ENCODE measurements at regions not wholly inside any gene's neighbourhood (a gene's known extent, or its start where the extent isn't known, plus 50 kb on each side); places are given as distances from the start of the nearest gene placed in this dataset.

GRCh38 chr1:68623700-68624099 is 126.8 kb upstream of the DEPDC1 start:
- no peaks in the 10 kb centered on the region for H3K36me3 ChIP-seq (ENCODE audit: insufficient read depth, low read length)
- POLR2A ChIA-PET (ENCODE audit: partially characterized antibody), result no interaction called here
- no peaks in the 10 kb centered on the region for H3K27me3 ChIP-seq (ENCODE audit: insufficient read depth, low read length)
- Mint-ChIP-seq H3K27me3 (no peaks in the 10 kb centered on the region), H3K27ac (no peak overlapping the region), H3K4me3 (no peak overlapping the region), H3K9me3 (peaks cover 0 to 22% (median 12%) of the 10 kb centered on the region in 8 donors), H3K36me3 (no peaks in the 10 kb centered on the region), H3K4me1 (no peaks in the 10 kb centered on the region)
- no peak for DNase-seq
- CTCF ChIA-PET (ENCODE audit: partially characterized antibody), result no interaction called here
- H3K4me3 ChIP-seq (ENCODE audit: low read length in 2 of 2), result no peak overlapping the region
- H3K27ac ChIP-seq (ENCODE audit: low read depth, low read length), result no peak overlapping the region
- no peaks in the 10 kb centered on the region for H3K9me3 ChIP-seq (ENCODE audit: control insufficient read depth in 1 of 2, low read length in 2 of 2)
- H3K4me1 ChIP-seq (ENCODE audit: insufficient read depth, low read length), result no peaks in the 10 kb centered on the region
- intact Hi-C loops (cut with micrococcal nuclease), result no loop called here

DNA sequence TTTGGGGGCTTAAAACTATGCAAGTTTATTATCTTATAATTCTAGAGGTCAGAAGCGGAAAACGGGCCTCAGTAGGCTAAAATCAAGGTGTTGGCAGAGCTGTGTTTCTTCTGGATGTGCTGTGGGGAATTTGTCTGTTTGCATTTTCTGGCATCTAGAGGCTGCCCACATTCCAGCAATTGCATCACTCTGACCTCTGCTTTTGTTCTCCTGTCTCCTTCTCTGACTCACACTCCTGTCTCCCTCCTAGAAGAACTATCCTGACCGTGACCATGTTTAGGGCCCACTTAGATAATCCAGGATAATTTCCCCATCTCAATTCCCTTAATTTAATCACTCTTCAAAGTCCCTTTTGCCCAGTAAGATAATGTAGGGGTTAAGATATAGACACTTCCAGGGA is 127.4 kb upstream of the DEPDC1 start:
- H3K27me3 Mint-ChIP-seq, result no peaks in the 10 kb centered on the region
- no peaks in the 10 kb centered on the region for H3K9me3 ChIP-seq (ENCODE audit: control insufficient read depth in 1 of 2, low read length in 2 of 2)
- no peaks in the 10 kb centered on the region for H3K4me1 ChIP-seq (ENCODE audit: insufficient read depth, low read length)
- no peak overlapping the region for H3K27ac Mint-ChIP-seq
- no peaks in the 10 kb centered on the region for H3K36me3 ChIP-seq (ENCODE audit: insufficient read depth, low read length)
- no peak overlapping the region for H3K4me3 Mint-ChIP-seq
- H3K27ac ChIP-seq (ENCODE audit: low read depth, low read length), result no peak overlapping the region
- ChIA-PET POLR2A (ENCODE audit: partially characterized antibody) (no interaction called here), CTCF (ENCODE audit: partially characterized antibody) (no interaction called here)
- no peaks in the 10 kb centered on the region for H3K4me1 Mint-ChIP-seq
- no peaks in the 10 kb centered on the region for H3K27me3 ChIP-seq (ENCODE audit: insufficient read depth, low read length)
- no peaks in the 10 kb centered on the region for H3K36me3 Mint-ChIP-seq
- H3K9me3 Mint-ChIP-seq, result peaks cover 0 to 19% (median 10%) of the 10 kb centered on the region in 8 donors
- no peak overlapping the region for H3K4me3 ChIP-seq (ENCODE audit: low read length in 2 of 2)
- intact Hi-C loops (cut with micrococcal nuclease), result no loop called here
- no peak for DNase-seq

DNA sequence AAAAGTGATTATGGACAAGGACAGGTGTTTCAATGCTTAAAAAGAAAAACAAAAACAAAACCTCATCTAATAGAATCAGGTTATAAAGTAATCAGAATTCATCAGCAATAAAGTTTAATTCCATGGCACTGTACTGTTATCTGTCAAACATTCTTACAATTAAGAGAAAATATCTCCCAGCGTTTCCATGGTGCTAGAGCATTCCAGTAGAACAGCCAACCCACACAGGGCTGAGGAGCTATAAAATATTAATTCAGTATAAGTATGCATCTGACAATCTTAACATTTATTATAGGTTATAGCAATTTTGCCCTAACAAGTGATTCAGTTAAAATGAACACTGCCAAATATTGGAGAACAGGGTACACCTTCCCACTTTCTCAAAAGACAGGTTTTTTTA is 128.7 kb upstream of the DEPDC1 start:
- H3K27ac Mint-ChIP-seq, result no peak overlapping the region
- CTCF ChIA-PET (ENCODE audit: partially characterized antibody), result interaction anchor here (1.2 kb wide), 1 partner anchor 10 kb away, joined by 3 read pairs; no protein-coding TSS in a partner anchor
- Histone ChIP-seq H3K4me3 (ENCODE audit: low read length in 2 of 2) (no peak overlapping the region), H3K4me1 (ENCODE audit: insufficient read depth, low read length) (no peaks in the 10 kb centered on the region), H3K27ac (ENCODE audit: low read depth, low read length) (no peak overlapping the region), H3K27me3 (ENCODE audit: insufficient read depth, low read length) (no peaks in the 10 kb centered on the region), H3K36me3 (ENCODE audit: insufficient read depth, low read length) (no peaks in the 10 kb centered on the region), H3K9me3 (ENCODE audit: control insufficient read depth in 1 of 2, low read length in 2 of 2) (no peaks in the 10 kb centered on the region)
- intact Hi-C loops (cut with micrococcal nuclease), result no loop called here
- POLR2A ChIA-PET (ENCODE audit: partially characterized antibody), result no interaction called here
- no peaks in the 10 kb centered on the region for H3K27me3 Mint-ChIP-seq
- no peaks in the 10 kb centered on the region for H3K4me1 Mint-ChIP-seq
- no peak overlapping the region for H3K4me3 Mint-ChIP-seq
- no peak for DNase-seq
- no peaks in the 10 kb centered on the region for H3K36me3 Mint-ChIP-seq
- H3K9me3 Mint-ChIP-seq, result peaks cover 2 to 19% (median 11%) of the 10 kb centered on the region in 8 donors

GRCh38 chr1:68633141-68633919 is 136.4 kb upstream of the DEPDC1 start:
- CTCF ChIA-PET (ENCODE audit: partially characterized antibody), result no interaction called here
- Mint-ChIP-seq H3K4me1 (no peaks in the 10 kb centered on the region), H3K27me3 (no peaks in the 10 kb centered on the region), H3K9me3 (peaks cover 0 to 6% (median under 1%) of the 10 kb centered on the region in 8 donors), H3K36me3 (no peaks in the 10 kb centered on the region), H3K4me3 (no peak overlapping the region), H3K27ac (peak overlapping the region in 1 of 7 donors; percentile 43)
- intact Hi-C loops (cut with micrococcal nuclease), result no loop called here
- H3K36me3 ChIP-seq (ENCODE audit: insufficient read depth, low read length), result no peaks in the 10 kb centered on the region
- H3K4me3 ChIP-seq (ENCODE audit: low read length in 2 of 2), result no peak overlapping the region
- H3K9me3 ChIP-seq (ENCODE audit: control insufficient read depth in 1 of 2, low read length in 2 of 2), result no peaks in the 10 kb centered on the region
- H3K4me1 ChIP-seq (ENCODE audit: insufficient read depth, low read length), result no peaks in the 10 kb centered on the region
- H3K27me3 ChIP-seq (ENCODE audit: insufficient read depth, low read length), result no peaks in the 10 kb centered on the region
- H3K27ac ChIP-seq (ENCODE audit: low read depth, low read length), result no peak overlapping the region
- POLR2A ChIA-PET (ENCODE audit: partially characterized antibody), result no interaction called here
- no peak for DNase-seq

DNA sequence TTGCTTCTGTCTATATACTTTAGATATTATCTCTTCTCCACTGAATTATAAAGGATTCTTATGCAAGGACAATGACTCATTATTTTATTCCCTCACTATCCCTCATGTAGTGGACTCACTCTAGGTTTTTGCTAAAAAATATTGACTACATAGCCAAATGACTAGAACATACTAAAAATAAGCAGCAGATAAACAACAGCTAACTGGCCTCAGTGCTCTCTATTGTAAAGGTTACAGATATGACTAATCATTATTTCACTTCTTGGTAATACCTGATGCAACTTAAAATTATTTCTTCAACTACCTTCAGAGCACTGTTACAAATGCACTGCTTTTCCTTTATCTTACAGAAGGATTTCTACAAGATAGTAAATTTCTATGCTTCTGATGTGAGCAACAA is 147.6 kb upstream of the DEPDC1 start:
- H3K27me3 Mint-ChIP-seq, result no peaks in the 10 kb centered on the region
- CTCF ChIA-PET (ENCODE audit: partially characterized antibody), result no interaction called here
- intact Hi-C loops (cut with micrococcal nuclease), result no loop called here
- Histone ChIP-seq H3K4me1 (ENCODE audit: insufficient read depth, low read length) (no peaks in the 10 kb centered on the region), H3K9me3 (ENCODE audit: control insufficient read depth in 1 of 2, low read length in 2 of 2) (no peaks in the 10 kb centered on the region), H3K36me3 (ENCODE audit: insufficient read depth, low read length) (no peaks in the 10 kb centered on the region), H3K4me3 (ENCODE audit: low read length in 2 of 2) (no peak overlapping the region), H3K27me3 (ENCODE audit: insufficient read depth, low read length) (no peaks in the 10 kb centered on the region), H3K27ac (ENCODE audit: low read depth, low read length) (no peak overlapping the region)
- no peak for DNase-seq
- H3K36me3 Mint-ChIP-seq, result no peaks in the 10 kb centered on the region
- H3K4me3 Mint-ChIP-seq, result no peak overlapping the region
- POLR2A ChIA-PET (ENCODE audit: partially characterized antibody), result no interaction called here
- H3K27ac Mint-ChIP-seq, result no peak overlapping the region
- H3K9me3 Mint-ChIP-seq, result peaks cover 0 to 6% (median under 1%) of the 10 kb centered on the region in 8 donors
- H3K4me1 Mint-ChIP-seq, result no peaks in the 10 kb centered on the region

- no peak for DNase-seq
- CTCF ChIA-PET (ENCODE audit: partially characterized antibody), result no interaction called here
- peaks cover 0 to 12% (median 2%) of the 10 kb centered on the region in 8 donors for H3K9me3 Mint-ChIP-seq
- H3K36me3 Mint-ChIP-seq, result no peaks in the 10 kb centered on the region
- H3K4me3 Mint-ChIP-seq, result no peak overlapping the region
- POLR2A ChIA-PET (ENCODE audit: partially characterized antibody), result no interaction called here
- H3K27ac Mint-ChIP-seq, result no peak overlapping the region
- Histone ChIP-seq H3K4me3 (ENCODE audit: low read length in 2 of 2) (no peak overlapping the region), H3K4me1 (ENCODE audit: insufficient read depth, low read length) (no peaks in the 10 kb centered on the region), H3K27ac (ENCODE audit: low read depth, low read length) (no peak overlapping the region), H3K36me3 (ENCODE audit: insufficient read depth, low read length) (no peaks in the 10 kb centered on the region), H3K9me3 (ENCODE audit: control insufficient read depth in 1 of 2, low read length in 2 of 2) (no peaks in the 10 kb centered on the region), H3K27me3 (ENCODE audit: insufficient read depth, low read length) (no peaks in the 10 kb centered on the region)
- intact Hi-C loops (cut with micrococcal nuclease), result no loop called here
- no peaks in the 10 kb centered on the region for H3K27me3 Mint-ChIP-seq
- no peaks in the 10 kb centered on the region for H3K4me1 Mint-ChIP-seq
These were observed 154.2 kb upstream of the DEPDC1 start for GRCh38 chr1:68651115-68651514.

DNA sequence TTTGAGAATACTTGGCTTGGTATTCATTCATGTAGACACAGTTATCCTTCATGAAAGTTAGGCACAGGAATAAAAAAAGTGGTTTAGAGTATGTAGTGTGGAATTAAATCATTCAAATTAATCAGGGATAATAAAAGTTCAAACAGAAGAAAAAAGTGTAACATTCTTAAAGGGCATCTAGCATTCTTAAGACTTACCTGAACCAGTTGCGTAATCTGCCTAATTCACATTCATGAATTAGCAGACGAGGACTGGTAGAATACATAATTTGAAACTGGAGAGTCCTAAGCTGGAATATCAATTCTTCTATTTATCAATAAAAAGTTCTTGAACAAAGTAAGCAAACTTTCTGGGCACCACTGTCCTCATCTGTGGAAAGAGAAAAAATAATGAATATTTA is 157.0 kb upstream of the DEPDC1 start:
- H3K27ac ChIP-seq (ENCODE audit: low read depth, low read length), result no peak overlapping the region
- H3K9me3 ChIP-seq (ENCODE audit: control insufficient read depth in 1 of 2, low read length in 2 of 2), result no peaks in the 10 kb centered on the region
- no peak overlapping the region for H3K4me3 ChIP-seq (ENCODE audit: low read length in 2 of 2)
- no peaks in the 10 kb centered on the region for H3K36me3 ChIP-seq (ENCODE audit: insufficient read depth, low read length)
- POLR2A ChIA-PET (ENCODE audit: partially characterized antibody), result no interaction called here
- intact Hi-C loops (cut with micrococcal nuclease), result no loop called here
- H3K4me1 Mint-ChIP-seq, result no peaks in the 10 kb centered on the region
- H3K4me3 Mint-ChIP-seq, result no peak overlapping the region
- no peak for DNase-seq
- H3K4me1 ChIP-seq (ENCODE audit: insufficient read depth, low read length), result no peaks in the 10 kb centered on the region
- H3K27me3 Mint-ChIP-seq, result no peaks in the 10 kb centered on the region
- CTCF ChIA-PET (ENCODE audit: partially characterized antibody), result no interaction called here
- no peak overlapping the region for H3K27ac Mint-ChIP-seq
- peaks cover 0 to 12% (median 1%) of the 10 kb centered on the region in 8 donors for H3K9me3 Mint-ChIP-seq
- H3K36me3 Mint-ChIP-seq, result no peaks in the 10 kb centered on the region
- no peaks in the 10 kb centered on the region for H3K27me3 ChIP-seq (ENCODE audit: insufficient read depth, low read length)

All from CD4-positive, alpha-beta memory T cell (primary cell).